ENCODE measurements at regions not wholly inside any gene's neighbourhood (a gene's known extent, or its start where the extent isn't known, plus 50 kb on each side); places are given as distances from the start of the nearest gene placed in this dataset.
"Not testable (repeated sequence)": the region's sequence is repeated elsewhere in the genome, so short reads cannot be mapped to it uniquely, and the experiment has no call there.

DNA sequence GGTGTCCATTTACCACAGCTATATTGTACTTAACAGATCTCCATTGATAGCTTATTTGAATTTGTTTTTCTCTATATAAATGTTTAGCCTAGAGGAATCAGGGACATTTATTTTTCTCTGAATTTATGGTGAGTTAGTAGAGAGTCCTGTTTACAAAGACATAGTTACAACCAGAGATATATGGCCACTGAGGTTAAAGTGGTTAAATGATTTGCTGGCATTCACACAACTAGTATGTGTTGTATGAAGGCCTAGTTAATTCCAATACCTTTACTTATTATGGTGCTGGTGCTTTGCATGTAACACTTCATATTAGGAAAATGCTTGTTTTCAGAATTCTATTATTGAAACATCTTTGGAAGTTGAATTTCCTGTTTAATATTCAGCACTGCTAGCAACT, 63.0 kb upstream of the SEC22B start:
- H3K36me3 Mint-ChIP-seq; ATAC-seq (ENCODE audit: low read depth in 2 of 2); DNase-seq; H3K27me3 Mint-ChIP-seq; H3K9me3 Mint-ChIP-seq; H3K4me3 Mint-ChIP-seq; H3K4me3 ChIP-seq (ENCODE audit: low read depth, low read length); H3K4me1 Mint-ChIP-seq; H3K27ac Mint-ChIP-seq; H3K27me3 ChIP-seq (ENCODE audit: control insufficient read depth, insufficient read depth, low read length); H3K36me3 ChIP-seq (ENCODE audit: control insufficient read depth, insufficient read depth, low read length); H3K27ac ChIP-seq (ENCODE audit: insufficient read depth, low read length, poor library complexity, severe bottlenecking); H3K4me1 ChIP-seq (ENCODE audit: control insufficient read depth, insufficient read depth, low read length, poor library complexity, severe bottlenecking); H3K9me3 ChIP-seq (ENCODE audit: control insufficient read depth in 2 of 2, low read length in 2 of 2): not testable (repeated sequence)

DNA sequence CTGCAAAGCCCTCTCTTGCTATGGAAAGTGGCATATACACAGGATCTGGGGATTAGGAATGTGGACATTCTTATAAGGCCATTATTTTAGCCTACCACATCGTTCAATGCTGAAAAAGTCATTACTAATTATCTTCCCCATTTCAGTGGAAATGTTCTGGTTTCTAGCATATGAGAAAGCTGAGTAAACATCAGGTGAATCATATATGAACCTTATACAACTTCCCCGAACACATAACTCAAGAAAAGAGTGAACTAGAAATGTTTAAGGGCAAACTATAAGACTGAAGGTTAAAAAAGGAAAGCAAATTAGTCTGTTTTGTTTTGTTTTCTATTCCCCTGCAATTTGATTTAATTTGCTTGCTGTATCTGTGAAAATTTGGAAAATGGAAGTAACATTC, 62.5 kb upstream of the SEC22B start:
- not testable (repeated sequence) for H3K36me3 ChIP-seq (ENCODE audit: control insufficient read depth, insufficient read depth, low read length); H3K4me1 ChIP-seq (ENCODE audit: control insufficient read depth, insufficient read depth, low read length, poor library complexity, severe bottlenecking); DNase-seq; H3K9me3 Mint-ChIP-seq; H3K27ac ChIP-seq (ENCODE audit: insufficient read depth, low read length, poor library complexity, severe bottlenecking); H3K4me3 ChIP-seq (ENCODE audit: low read depth, low read length); ATAC-seq (ENCODE audit: low read depth in 2 of 2); H3K9me3 ChIP-seq (ENCODE audit: control insufficient read depth in 2 of 2, low read length in 2 of 2); H3K27ac Mint-ChIP-seq; H3K36me3 Mint-ChIP-seq; H3K4me3 Mint-ChIP-seq; H3K4me1 Mint-ChIP-seq; H3K27me3 ChIP-seq (ENCODE audit: control insufficient read depth, insufficient read depth, low read length); H3K27me3 Mint-ChIP-seq

DNA sequence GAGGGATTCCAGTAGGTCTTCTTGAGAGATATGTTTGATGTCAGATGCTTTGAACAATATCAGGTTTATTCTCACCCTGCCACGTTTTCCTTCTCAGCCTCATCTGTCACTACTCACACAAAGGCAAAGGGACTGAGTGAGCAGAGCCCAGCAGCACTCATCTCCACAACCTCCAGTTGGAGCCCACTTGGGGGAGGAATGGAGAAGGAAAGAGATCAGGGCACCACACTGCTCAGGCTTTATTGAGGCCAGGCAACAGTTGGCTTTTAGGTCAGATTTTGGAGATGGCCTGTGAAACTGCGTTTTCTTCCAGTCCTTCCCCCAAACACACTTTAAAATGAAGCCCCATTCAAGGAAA, 57.3 kb upstream of the SEC22B start:
- not testable (repeated sequence) for H3K27me3 Mint-ChIP-seq; H3K27me3 ChIP-seq (ENCODE audit: control insufficient read depth, insufficient read depth, low read length); H3K4me3 ChIP-seq (ENCODE audit: low read depth, low read length); H3K27ac Mint-ChIP-seq; H3K4me1 ChIP-seq (ENCODE audit: control insufficient read depth, insufficient read depth, low read length, poor library complexity, severe bottlenecking); H3K4me1 Mint-ChIP-seq; ATAC-seq (ENCODE audit: low read depth in 2 of 2); H3K9me3 ChIP-seq (ENCODE audit: control insufficient read depth in 2 of 2, low read length in 2 of 2); H3K36me3 Mint-ChIP-seq; H3K27ac ChIP-seq (ENCODE audit: insufficient read depth, low read length, poor library complexity, severe bottlenecking); DNase-seq; H3K9me3 Mint-ChIP-seq; H3K4me3 Mint-ChIP-seq; H3K36me3 ChIP-seq (ENCODE audit: control insufficient read depth, insufficient read depth, low read length)

DNA sequence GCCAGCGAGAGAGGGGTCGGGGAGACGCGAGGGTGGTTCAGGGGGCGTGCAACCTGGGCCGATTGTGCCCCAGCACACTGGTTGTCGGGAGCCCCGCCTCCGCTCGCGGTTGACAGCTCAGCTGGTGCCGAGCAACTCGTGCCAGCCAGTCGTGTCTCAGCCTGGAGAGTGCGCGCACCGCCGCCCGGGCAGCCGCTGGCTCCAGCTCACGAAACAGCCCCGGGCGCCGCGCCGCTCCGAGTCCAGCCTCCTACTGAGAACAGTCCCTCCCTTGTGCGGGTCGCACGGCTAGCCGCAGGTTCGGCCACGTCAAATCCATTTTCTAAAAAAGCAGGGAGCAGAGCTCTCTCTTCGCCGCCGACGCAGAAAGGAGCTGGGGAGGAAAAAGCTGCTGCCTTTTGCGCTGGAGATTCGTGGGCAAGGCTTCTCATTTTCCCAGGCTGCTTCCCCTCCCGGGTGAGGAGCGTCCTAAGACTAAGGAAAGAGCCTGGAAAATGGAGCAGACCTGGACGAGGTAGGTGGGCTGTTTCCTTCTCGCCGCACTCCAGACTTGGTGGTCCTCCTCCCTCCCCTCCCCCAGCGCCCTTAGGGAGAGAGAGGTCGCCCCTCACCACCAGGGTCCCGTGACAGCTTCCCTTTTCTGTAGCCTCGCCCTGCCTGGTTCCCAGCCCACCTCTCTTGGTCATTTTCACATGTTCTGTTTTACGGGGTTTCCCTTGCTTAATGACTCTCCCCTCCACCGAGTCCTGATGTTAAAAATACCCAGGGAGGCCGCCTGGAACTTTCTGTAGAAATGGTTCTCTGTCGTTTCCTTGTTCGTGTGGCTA, 56.7 kb upstream of the SEC22B start:
- H3K4me3 ChIP-seq (ENCODE audit: low read depth, low read length); H3K4me1 Mint-ChIP-seq; H3K9me3 ChIP-seq (ENCODE audit: control insufficient read depth in 2 of 2, low read length in 2 of 2); H3K27ac Mint-ChIP-seq; H3K4me3 Mint-ChIP-seq; H3K36me3 Mint-ChIP-seq; H3K27me3 Mint-ChIP-seq; H3K4me1 ChIP-seq (ENCODE audit: control insufficient read depth, insufficient read depth, low read length, poor library complexity, severe bottlenecking); H3K9me3 Mint-ChIP-seq; H3K36me3 ChIP-seq (ENCODE audit: control insufficient read depth, insufficient read depth, low read length); H3K27me3 ChIP-seq (ENCODE audit: control insufficient read depth, insufficient read depth, low read length); H3K27ac ChIP-seq (ENCODE audit: insufficient read depth, low read length, poor library complexity, severe bottlenecking): not testable (repeated sequence)
- DNase-seq: peak in 1 of 3 donors; percentile 10
- ATAC-seq (ENCODE audit: low read depth in 2 of 2): peak; percentile 89 to 97

GRCh38 chr1:120229835-120230234, 53.5 kb upstream of the SEC22B start:
- not testable (repeated sequence) for ATAC-seq (ENCODE audit: low read depth in 2 of 2); H3K4me1 Mint-ChIP-seq; H3K9me3 Mint-ChIP-seq

More at GRCh38 chr1:120229835-120230234, 53.5 kb upstream of the SEC22B start:
- H3K9me3 ChIP-seq (ENCODE audit: control insufficient read depth in 2 of 2, low read length in 2 of 2); H3K27me3 Mint-ChIP-seq; H3K4me3 ChIP-seq (ENCODE audit: low read depth, low read length); DNase-seq; H3K27ac Mint-ChIP-seq; H3K4me1 ChIP-seq (ENCODE audit: control insufficient read depth, insufficient read depth, low read length, poor library complexity, severe bottlenecking); H3K36me3 Mint-ChIP-seq; H3K27me3 ChIP-seq (ENCODE audit: control insufficient read depth, insufficient read depth, low read length); H3K36me3 ChIP-seq (ENCODE audit: control insufficient read depth, insufficient read depth, low read length); H3K27ac ChIP-seq (ENCODE audit: insufficient read depth, low read length, poor library complexity, severe bottlenecking); H3K4me3 Mint-ChIP-seq: not testable (repeated sequence)

Measured in CD4-positive, CD25-positive, alpha-beta regulatory T cell (primary cell).